ENCODE measurements at regions not wholly inside any gene's neighbourhood (a gene's known extent, or its start where the extent isn't known, plus 50 kb on each side); places are given as distances from the start of the nearest gene placed in this dataset.

- DNase-seq (ENCODE audit: extremely low spot score), result no peak
Observed at GRCh38 chr5:2168601-2169429, 286.1 kb upstream of the IRX4 start.

DNA sequence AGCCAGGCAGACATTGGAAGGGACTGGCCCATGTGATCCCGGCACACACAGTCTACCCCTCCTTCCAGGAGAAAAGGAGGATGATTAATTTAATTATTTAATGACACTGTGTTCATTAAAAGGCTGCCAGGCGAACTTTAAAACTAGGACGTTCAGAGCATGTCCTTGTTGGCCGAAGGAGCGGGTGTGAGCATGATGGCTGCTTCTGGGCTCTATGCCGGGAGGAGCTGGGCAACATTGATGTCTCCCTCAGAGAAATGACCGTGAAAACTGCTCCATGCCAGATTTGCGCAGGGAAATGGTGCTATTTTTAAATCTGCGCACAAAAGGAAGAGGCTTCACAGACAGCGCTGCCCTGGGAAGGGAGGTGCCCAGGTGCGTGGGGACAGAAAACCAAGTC is 284.9 kb upstream of the IRX4 start:
- no peak for DNase-seq (ENCODE audit: extremely low spot score)
- ChIA-PET CTCF (no interaction called here), POLR2A (no interaction called here)
- TF ChIP-seq CTCF (IDR thresholded peaks at IDR 0.05; ENCODE audit: control extremely low read depth, extremely low read depth, low read depth, missing control alignments), result no peak

More at GRCh38 chr5:2168601-2169429, 286.1 kb upstream of the IRX4 start:
- CTCF ChIA-PET, result no interaction called here
- POLR2A ChIA-PET, result no interaction called here
- TF ChIP-seq CTCF (IDR thresholded peaks at IDR 0.05; ENCODE audit: control extremely low read depth, extremely low read depth, low read depth, missing control alignments), result no peak

DNA sequence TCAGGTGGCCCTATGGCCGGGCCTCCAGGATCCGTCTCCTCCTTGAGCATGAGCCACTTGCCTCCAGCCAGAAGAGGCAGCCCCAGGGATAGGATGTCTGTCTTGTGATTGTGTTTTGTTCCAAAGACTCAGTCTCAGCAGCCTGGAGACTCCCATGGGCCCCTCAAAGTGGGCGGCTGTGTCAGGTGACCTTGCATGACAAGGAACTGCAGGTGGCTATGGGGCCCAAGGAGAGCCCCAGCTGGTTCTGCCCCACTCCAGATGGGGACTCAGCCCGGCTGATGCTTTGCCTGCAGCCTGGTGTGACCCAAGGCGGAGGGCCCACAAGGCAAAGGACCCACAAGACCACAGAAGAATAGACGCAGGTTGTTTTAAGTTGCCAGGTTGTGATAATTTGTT is 284.3 kb upstream of the IRX4 start:
- POLR2A ChIA-PET, result no interaction called here
- CTCF ChIA-PET, result no interaction called here
- no peak for DNase-seq (ENCODE audit: extremely low spot score)
- no peak for TF ChIP-seq CTCF (IDR thresholded peaks at IDR 0.05; ENCODE audit: control extremely low read depth, extremely low read depth, low read depth, missing control alignments)

- DNase-seq (ENCODE audit: extremely low spot score), result no peak
- no peak for TF ChIP-seq CTCF (IDR thresholded peaks at IDR 0.05; ENCODE audit: control extremely low read depth, extremely low read depth, low read depth, missing control alignments)
- ChIA-PET POLR2A (no interaction called here), CTCF (no interaction called here)
Observed at GRCh38 chr5:2166306-2166978, 283.7 kb upstream of the IRX4 start.

GRCh38 chr5:2165615-2166305 is 283.0 kb upstream of the IRX4 start:
- no peak for TF ChIP-seq CTCF (IDR thresholded peaks at IDR 0.05; ENCODE audit: control extremely low read depth, extremely low read depth, low read depth, missing control alignments)
- CTCF ChIA-PET, result no interaction called here

GRCh38 chr5:2165203-2165602 is 282.5 kb upstream of the IRX4 start:
- DNase-seq (ENCODE audit: extremely low spot score), result no peak
- TF ChIP-seq CTCF (IDR thresholded peaks at IDR 0.05; ENCODE audit: control extremely low read depth, extremely low read depth, low read depth, missing control alignments), result no peak
- ChIA-PET POLR2A (no interaction called here), CTCF (no interaction called here)

More at GRCh38 chr5:2165615-2166305, 283.0 kb upstream of the IRX4 start:
- no peak for DNase-seq (ENCODE audit: extremely low spot score)
- POLR2A ChIA-PET, result no interaction called here
